ENCODE measurements at regions not wholly inside any gene's neighbourhood (a gene's known extent, or its start where the extent isn't known, plus 50 kb on each side); places are given as distances from the start of the nearest gene placed in this dataset.

DNA sequence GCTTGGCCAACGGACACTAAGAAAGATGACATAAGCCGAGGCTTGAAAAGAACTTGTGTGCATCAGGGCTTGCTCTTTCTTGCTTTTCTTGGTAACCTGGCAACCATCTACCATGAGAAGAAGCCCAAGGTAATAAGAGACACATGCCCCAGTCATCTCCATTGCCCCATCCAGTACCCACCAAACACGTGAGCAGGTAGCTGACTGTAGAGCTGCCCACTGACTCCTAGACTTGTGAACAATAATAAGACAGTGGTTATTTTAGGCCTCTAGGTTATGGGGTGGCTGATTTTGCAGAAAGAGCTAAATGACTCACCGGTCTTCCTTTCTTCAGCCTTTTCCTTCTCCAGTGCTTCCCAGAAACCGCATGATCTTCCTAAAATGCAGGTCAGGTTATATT, 105.0 kb upstream of the JUN start:
- Histone ChIP-seq H4K12ac (ENCODE audit: low read depth, low read length) (no peak overlapping the region), H4K91ac (ENCODE audit: low read depth, low read length) (no peak overlapping the region), H2AK5ac (ENCODE audit: low read length) (no peak overlapping the region), H3K4ac (ENCODE audit: low read depth, low read length) (no peak overlapping the region), H3K36me3 (ENCODE audit: control insufficient read depth in 1 of 2, insufficient read depth in 2 of 2, low read length in 2 of 2) (no peaks in the 10 kb centered on the region), H2AFZ (ENCODE audit: insufficient read depth, low read length, poor library complexity) (no peak overlapping the region), H3K4me3 (ENCODE audit: low read depth, low read length) (no peak overlapping the region), H3K27me3 (ENCODE audit: insufficient read depth, low read length) (no peaks in the 10 kb centered on the region), H3K4me2 (ENCODE audit: low read length) (no peak overlapping the region), H4K8ac (ENCODE audit: low read depth, low read length) (no peak overlapping the region), H3K4me1 (ENCODE audit: control insufficient read depth in 1 of 2, insufficient read depth in 2 of 2, low read length in 2 of 2) (no peaks in the 10 kb centered on the region), H3K9me3 (ENCODE audit: insufficient read depth, low read depth, low read length) (no peaks in the 10 kb centered on the region), H3K79me1 (ENCODE audit: low read length) (peaks cover 2% of the 10 kb centered on the region), H2BK12ac (ENCODE audit: low read length) (no peak overlapping the region), H2BK5ac (ENCODE audit: low read depth, low read length, poor library complexity) (no peak overlapping the region), H3K14ac (ENCODE audit: low read length) (no peak overlapping the region), H3K18ac (ENCODE audit: low read length) (no peak overlapping the region), H2BK120ac (ENCODE audit: insufficient read depth, low read length, poor library complexity) (no peak overlapping the region), H3K27ac (ENCODE audit: low read depth, low read length) (no peak overlapping the region), H3K9ac (ENCODE audit: low read length) (no peak overlapping the region), H3K23ac (ENCODE audit: low read length) (no peak overlapping the region), H3K79me2 (ENCODE audit: control insufficient read depth, insufficient read depth, low read length, poor library complexity) (no peaks in the 10 kb centered on the region)
- peak in 1 of 2 donors; percentile 39 for DNase-seq
- WGBS (ENCODE audit: extremely low coverage, insufficient coverage, insufficient read length), result no CpG with 5 or more reads among the region's 5 CpGs

DNA sequence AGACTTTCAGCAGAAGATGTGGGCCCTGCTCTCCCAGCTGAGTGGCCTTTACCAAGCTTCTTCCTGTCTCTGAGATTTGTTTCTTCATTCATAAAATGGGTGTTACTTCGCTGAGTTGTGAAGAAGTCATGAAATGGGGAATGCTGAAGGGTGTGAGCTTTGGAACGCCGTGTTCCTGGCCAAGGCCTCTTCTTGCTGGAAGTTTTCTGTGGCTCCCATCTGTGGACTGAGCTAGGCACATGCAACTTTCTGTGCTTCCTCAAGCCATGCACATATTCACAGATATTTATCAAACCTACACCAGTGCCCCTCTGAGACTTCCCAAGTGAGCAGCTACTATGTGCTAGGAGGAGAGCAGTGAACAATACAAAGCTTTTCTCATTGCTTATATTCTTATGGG, 106.3 kb upstream of the JUN start:
- no peak overlapping the region for H3K23ac ChIP-seq (ENCODE audit: low read length)
- no peaks in the 10 kb centered on the region for H3K27me3 ChIP-seq (ENCODE audit: insufficient read depth, low read length)
- H3K9ac ChIP-seq (ENCODE audit: low read length), result no peak overlapping the region
- no peak overlapping the region for H3K4me3 ChIP-seq (ENCODE audit: low read depth, low read length)
- H2AK5ac ChIP-seq (ENCODE audit: low read length), result no peak overlapping the region
- H4K12ac ChIP-seq (ENCODE audit: low read depth, low read length), result no peak overlapping the region
- H3K4ac ChIP-seq (ENCODE audit: low read depth, low read length), result no peak overlapping the region
- H3K4me2 ChIP-seq (ENCODE audit: low read length), result no peak overlapping the region
- H4K8ac ChIP-seq (ENCODE audit: low read depth, low read length), result no peak overlapping the region
- no peak overlapping the region for H3K27ac ChIP-seq (ENCODE audit: low read depth, low read length)
- H3K14ac ChIP-seq (ENCODE audit: low read length), result no peak overlapping the region
- no peaks in the 10 kb centered on the region for H3K36me3 ChIP-seq (ENCODE audit: control insufficient read depth in 1 of 2, insufficient read depth in 2 of 2, low read length in 2 of 2)
- no peaks in the 10 kb centered on the region for H3K4me1 ChIP-seq (ENCODE audit: control insufficient read depth in 1 of 2, insufficient read depth in 2 of 2, low read length in 2 of 2)
- no peak overlapping the region for H2BK120ac ChIP-seq (ENCODE audit: insufficient read depth, low read length, poor library complexity)
- no peak overlapping the region for H2BK5ac ChIP-seq (ENCODE audit: low read depth, low read length, poor library complexity)
- no peak overlapping the region for H4K91ac ChIP-seq (ENCODE audit: low read depth, low read length)
- H3K18ac ChIP-seq (ENCODE audit: low read length), result no peak overlapping the region
- H2BK12ac ChIP-seq (ENCODE audit: low read length), result no peak overlapping the region
- no CpG with 5 or more reads among the region's 3 CpGs for WGBS (ENCODE audit: extremely low coverage, insufficient coverage, insufficient read length)
- no peaks in the 10 kb centered on the region for H3K9me3 ChIP-seq (ENCODE audit: insufficient read depth, low read depth, low read length)
- no peaks in the 10 kb centered on the region for H3K79me2 ChIP-seq (ENCODE audit: control insufficient read depth, insufficient read depth, low read length, poor library complexity)
- no peak overlapping the region for H2AFZ ChIP-seq (ENCODE audit: insufficient read depth, low read length, poor library complexity)
- DNase-seq, result no peak
- H3K79me1 ChIP-seq (ENCODE audit: low read length), result no peaks in the 10 kb centered on the region

DNA sequence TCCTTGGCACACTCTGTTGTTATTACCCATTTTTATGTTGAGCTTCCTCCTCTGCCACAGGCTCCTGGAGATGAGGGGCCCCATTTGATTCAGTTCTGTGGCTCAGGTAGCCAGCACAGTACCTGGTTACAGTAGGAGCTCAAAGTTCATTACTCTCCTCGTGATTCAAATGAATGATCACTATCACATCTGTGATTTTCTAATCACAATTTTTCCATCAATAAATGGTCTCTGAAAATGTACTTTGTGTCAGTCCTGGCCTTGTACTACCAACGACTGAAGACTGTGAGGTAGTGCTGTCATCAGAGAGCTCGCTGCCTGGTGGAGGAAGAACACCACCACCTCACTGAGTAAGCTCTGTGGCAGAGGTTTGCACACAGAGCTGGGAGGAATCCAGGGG, 106.8 kb upstream of the JUN start:
- no peak overlapping the region for H3K4me2 ChIP-seq (ENCODE audit: low read length)
- H3K4ac ChIP-seq (ENCODE audit: low read depth, low read length), result no peak overlapping the region
- H4K12ac ChIP-seq (ENCODE audit: low read depth, low read length), result no peak overlapping the region
- H3K27ac ChIP-seq (ENCODE audit: low read depth, low read length), result no peak overlapping the region
- no peak overlapping the region for H3K14ac ChIP-seq (ENCODE audit: low read length)
- H2BK120ac ChIP-seq (ENCODE audit: insufficient read depth, low read length, poor library complexity), result no peak overlapping the region
- no peak overlapping the region for H2BK5ac ChIP-seq (ENCODE audit: low read depth, low read length, poor library complexity)
- no CpG with 5 or more reads among the region's 3 CpGs for WGBS (ENCODE audit: extremely low coverage, insufficient coverage, insufficient read length)
- H3K18ac ChIP-seq (ENCODE audit: low read length), result no peak overlapping the region
- no peak overlapping the region for H2AFZ ChIP-seq (ENCODE audit: insufficient read depth, low read length, poor library complexity)
- H3K79me1 ChIP-seq (ENCODE audit: low read length), result no peaks in the 10 kb centered on the region
- H3K36me3 ChIP-seq (ENCODE audit: control insufficient read depth in 1 of 2, insufficient read depth in 2 of 2, low read length in 2 of 2), result no peaks in the 10 kb centered on the region
- H3K79me2 ChIP-seq (ENCODE audit: control insufficient read depth, insufficient read depth, low read length, poor library complexity), result no peaks in the 10 kb centered on the region
- no peak overlapping the region for H2BK12ac ChIP-seq (ENCODE audit: low read length)
- H3K9me3 ChIP-seq (ENCODE audit: insufficient read depth, low read depth, low read length), result no peaks in the 10 kb centered on the region
- H4K91ac ChIP-seq (ENCODE audit: low read depth, low read length), result no peak overlapping the region
- H4K8ac ChIP-seq (ENCODE audit: low read depth, low read length), result no peak overlapping the region
- peaks cover 0 to 1% of the 10 kb centered on the region in 2 experiments for H3K4me1 ChIP-seq (ENCODE audit: control insufficient read depth in 1 of 2, insufficient read depth in 2 of 2, low read length in 2 of 2)
- H3K23ac ChIP-seq (ENCODE audit: low read length), result no peak overlapping the region
- H3K9ac ChIP-seq (ENCODE audit: low read length), result no peak overlapping the region
- H2AK5ac ChIP-seq (ENCODE audit: low read length), result no peak overlapping the region
- no peaks in the 10 kb centered on the region for H3K27me3 ChIP-seq (ENCODE audit: insufficient read depth, low read length)
- no peak overlapping the region for H3K4me3 ChIP-seq (ENCODE audit: low read depth, low read length)
- DNase-seq, result no peak

DNA sequence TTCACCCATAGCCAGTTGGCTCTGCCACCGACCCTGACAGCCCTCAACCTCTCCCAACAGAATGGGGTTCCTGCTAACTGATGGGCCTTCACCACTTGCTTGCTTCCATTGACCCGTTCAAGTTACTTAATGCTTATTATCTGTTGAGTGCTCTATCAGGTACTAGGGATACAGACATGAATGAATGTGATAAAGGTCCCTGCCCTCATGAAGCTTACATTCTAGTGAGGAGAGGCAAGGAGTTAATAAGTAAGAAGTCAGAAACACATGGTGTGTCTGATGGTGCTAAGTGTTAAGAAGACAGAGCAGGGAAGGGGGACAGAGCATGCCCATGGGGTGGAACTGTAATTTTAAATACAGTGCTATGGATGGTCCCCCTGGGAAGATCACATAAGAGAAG, 107.5 kb upstream of the JUN start:
- no peak overlapping the region for H3K14ac ChIP-seq (ENCODE audit: low read length)
- H3K9me3 ChIP-seq (ENCODE audit: insufficient read depth, low read depth, low read length), result no peaks in the 10 kb centered on the region
- H2AFZ ChIP-seq (ENCODE audit: insufficient read depth, low read length, poor library complexity), result no peak overlapping the region
- H3K4ac ChIP-seq (ENCODE audit: low read depth, low read length), result no peak overlapping the region
- no peak overlapping the region for H3K4me2 ChIP-seq (ENCODE audit: low read length)
- no peak overlapping the region for H4K91ac ChIP-seq (ENCODE audit: low read depth, low read length)
- no peak overlapping the region for H3K9ac ChIP-seq (ENCODE audit: low read length)
- no peaks in the 10 kb centered on the region for H3K79me2 ChIP-seq (ENCODE audit: control insufficient read depth, insufficient read depth, low read length, poor library complexity)
- no peaks in the 10 kb centered on the region for H3K27me3 ChIP-seq (ENCODE audit: insufficient read depth, low read length)
- H2BK5ac ChIP-seq (ENCODE audit: low read depth, low read length, poor library complexity), result no peak overlapping the region
- H2AK5ac ChIP-seq (ENCODE audit: low read length), result no peak overlapping the region
- H4K8ac ChIP-seq (ENCODE audit: low read depth, low read length), result no peak overlapping the region
- no peak overlapping the region for H3K27ac ChIP-seq (ENCODE audit: low read depth, low read length)
- no peaks in the 10 kb centered on the region for H3K36me3 ChIP-seq (ENCODE audit: control insufficient read depth in 1 of 2, insufficient read depth in 2 of 2, low read length in 2 of 2)
- no peak overlapping the region for H4K12ac ChIP-seq (ENCODE audit: low read depth, low read length)
- no CpG with 5 or more reads among the region's 2 CpGs for WGBS (ENCODE audit: extremely low coverage, insufficient coverage, insufficient read length)
- DNase-seq, result no peak
- no peak overlapping the region for H2BK120ac ChIP-seq (ENCODE audit: insufficient read depth, low read length, poor library complexity)
- no peak overlapping the region for H3K4me3 ChIP-seq (ENCODE audit: low read depth, low read length)
- no peak overlapping the region for H3K18ac ChIP-seq (ENCODE audit: low read length)
- peaks cover 2 to 6% of the 10 kb centered on the region in 2 experiments for H3K4me1 ChIP-seq (ENCODE audit: control insufficient read depth in 1 of 2, insufficient read depth in 2 of 2, low read length in 2 of 2)
- H2BK12ac ChIP-seq (ENCODE audit: low read length), result no peak overlapping the region
- no peak overlapping the region for H3K23ac ChIP-seq (ENCODE audit: low read length)
- H3K79me1 ChIP-seq (ENCODE audit: low read length), result no peaks in the 10 kb centered on the region

All from trophoblast cell (in vitro differentiated cells and primary cell).